ENCODE measurements at regions not wholly inside any gene's neighbourhood (a gene's known extent, or its start where the extent isn't known, plus 50 kb on each side); places are given as distances from the start of the nearest gene placed in this dataset.

DNA sequence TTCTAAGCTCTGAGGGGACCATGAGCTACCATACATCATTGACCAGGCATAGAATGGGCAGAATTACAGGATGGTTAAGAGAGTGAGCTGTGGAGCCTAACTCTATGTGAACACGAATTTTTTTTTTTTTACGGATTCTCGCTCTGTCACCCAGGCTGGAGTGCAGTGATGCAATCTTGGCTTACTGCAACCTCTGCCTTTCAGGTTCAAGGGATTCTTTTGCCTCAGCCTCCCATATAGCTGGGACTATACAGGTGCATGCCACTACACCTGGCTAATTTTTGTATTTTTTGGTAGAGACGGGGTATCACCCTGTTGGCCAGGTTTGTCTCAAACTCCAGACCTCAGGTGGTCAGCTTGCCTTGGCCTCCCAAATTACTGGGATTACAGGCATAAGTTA lies 72.8 kb upstream of the PCAT7 start:
- TF ChIP-seq CREB1 (IDR thresholded peaks at IDR 0.05; ENCODE audit: low read depth) (no peak), TAF1 (IDR thresholded peaks at IDR 0.05; ENCODE audit: low read depth) (no peak), TCF12 (IDR thresholded peaks at IDR 0.05; ENCODE audit: low read depth) (no peak), FOXM1 (IDR thresholded peaks at IDR 0.05; ENCODE audit: borderline replicate concordance, low read depth) (no peak), RAD21 (IDR thresholded peaks at IDR 0.05; ENCODE audit: low read depth) (no peak), EGR1 (IDR thresholded peaks at IDR 0.05) (no peak), EP300 (IDR thresholded peaks at IDR 0.05; ENCODE audit: borderline replicate concordance) (no peak), CEBPB (IDR thresholded peaks at IDR 0.05) (no peak), TEAD4 (IDR thresholded peaks at IDR 0.05) (no peak), YY1 (IDR thresholded peaks at IDR 0.05; ENCODE audit: low read depth) (no peak), NFIC (IDR thresholded peaks at IDR 0.05) (no peak), ZBTB7A (IDR thresholded peaks at IDR 0.05; ENCODE audit: low read depth) (no peak)
- TF ChIP-seq, protein P1, sequence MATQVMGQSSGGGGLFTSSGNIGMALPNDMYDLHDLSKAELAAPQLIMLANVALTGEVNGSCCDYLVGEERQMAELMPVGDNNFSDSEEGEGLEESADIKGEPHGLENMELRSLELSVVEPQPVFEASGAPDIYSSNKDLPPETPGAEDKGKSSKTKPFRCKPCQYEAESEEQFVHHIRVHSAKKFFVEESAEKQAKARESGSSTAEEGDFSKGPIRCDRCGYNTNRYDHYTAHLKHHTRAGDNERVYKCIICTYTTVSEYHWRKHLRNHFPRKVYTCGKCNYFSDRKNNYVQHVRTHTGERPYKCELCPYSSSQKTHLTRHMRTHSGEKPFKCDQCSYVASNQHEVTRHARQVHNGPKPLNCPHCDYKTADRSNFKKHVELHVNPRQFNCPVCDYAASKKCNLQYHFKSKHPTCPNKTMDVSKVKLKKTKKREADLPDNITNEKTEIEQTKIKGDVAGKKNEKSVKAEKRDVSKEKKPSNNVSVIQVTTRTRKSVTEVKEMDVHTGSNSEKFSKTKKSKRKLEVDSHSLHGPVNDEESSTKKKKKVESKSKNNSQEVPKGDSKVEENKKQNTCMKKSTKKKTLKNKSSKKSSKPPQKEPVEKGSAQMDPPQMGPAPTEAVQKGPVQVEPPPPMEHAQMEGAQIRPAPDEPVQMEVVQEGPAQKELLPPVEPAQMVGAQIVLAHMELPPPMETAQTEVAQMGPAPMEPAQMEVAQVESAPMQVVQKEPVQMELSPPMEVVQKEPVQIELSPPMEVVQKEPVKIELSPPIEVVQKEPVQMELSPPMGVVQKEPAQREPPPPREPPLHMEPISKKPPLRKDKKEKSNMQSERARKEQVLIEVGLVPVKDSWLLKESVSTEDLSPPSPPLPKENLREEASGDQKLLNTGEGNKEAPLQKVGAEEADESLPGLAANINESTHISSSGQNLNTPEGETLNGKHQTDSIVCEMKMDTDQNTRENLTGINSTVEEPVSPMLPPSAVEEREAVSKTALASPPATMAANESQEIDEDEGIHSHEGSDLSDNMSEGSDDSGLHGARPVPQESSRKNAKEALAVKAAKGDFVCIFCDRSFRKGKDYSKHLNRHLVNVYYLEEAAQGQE (IDR thresholded peaks at IDR 0.05; ENCODE audit: low read depth), result no peak
- TF ChIP-seq, protein P2, sequence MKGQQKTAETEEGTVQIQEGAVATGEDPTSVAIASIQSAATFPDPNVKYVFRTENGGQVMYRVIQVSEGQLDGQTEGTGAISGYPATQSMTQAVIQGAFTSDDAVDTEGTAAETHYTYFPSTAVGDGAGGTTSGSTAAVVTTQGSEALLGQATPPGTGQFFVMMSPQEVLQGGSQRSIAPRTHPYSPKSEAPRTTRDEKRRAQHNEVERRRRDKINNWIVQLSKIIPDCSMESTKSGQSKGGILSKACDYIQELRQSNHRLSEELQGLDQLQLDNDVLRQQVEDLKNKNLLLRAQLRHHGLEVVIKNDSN (IDR thresholded peaks at IDR 0.05), result no peak
- TF ChIP-seq, protein P3, sequence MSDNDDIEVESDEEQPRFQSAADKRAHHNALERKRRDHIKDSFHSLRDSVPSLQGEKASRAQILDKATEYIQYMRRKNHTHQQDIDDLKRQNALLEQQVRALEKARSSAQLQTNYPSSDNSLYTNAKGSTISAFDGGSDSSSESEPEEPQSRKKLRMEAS (IDR thresholded peaks at IDR 0.05), result no peak

DNA sequence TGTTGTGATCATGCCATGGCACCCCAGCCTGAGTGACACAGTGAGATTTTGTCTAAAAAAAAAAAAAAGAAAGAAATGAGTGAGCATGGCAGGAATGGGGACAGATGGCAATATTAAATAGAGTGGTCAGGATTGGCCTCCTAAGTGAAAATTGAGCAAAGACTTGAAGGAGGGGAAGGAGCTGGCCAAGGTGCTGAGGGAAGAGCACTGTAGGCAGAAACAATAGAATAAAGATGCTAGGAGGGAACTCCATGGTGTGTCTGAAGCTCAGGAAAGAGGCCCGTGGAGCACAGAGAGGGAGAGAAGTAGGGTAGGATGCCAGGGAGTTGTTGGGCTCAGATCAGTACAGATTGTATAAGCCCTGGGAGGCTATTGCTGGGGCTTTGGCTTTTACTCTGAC lies 64.4 kb upstream of the PCAT7 start:
- no peak for TF ChIP-seq ZBTB7A (IDR thresholded peaks at IDR 0.05; ENCODE audit: low read depth)
- TF ChIP-seq, protein P1 (IDR thresholded peaks at IDR 0.05; ENCODE audit: low read depth), result peak; percentile 88

DNA sequence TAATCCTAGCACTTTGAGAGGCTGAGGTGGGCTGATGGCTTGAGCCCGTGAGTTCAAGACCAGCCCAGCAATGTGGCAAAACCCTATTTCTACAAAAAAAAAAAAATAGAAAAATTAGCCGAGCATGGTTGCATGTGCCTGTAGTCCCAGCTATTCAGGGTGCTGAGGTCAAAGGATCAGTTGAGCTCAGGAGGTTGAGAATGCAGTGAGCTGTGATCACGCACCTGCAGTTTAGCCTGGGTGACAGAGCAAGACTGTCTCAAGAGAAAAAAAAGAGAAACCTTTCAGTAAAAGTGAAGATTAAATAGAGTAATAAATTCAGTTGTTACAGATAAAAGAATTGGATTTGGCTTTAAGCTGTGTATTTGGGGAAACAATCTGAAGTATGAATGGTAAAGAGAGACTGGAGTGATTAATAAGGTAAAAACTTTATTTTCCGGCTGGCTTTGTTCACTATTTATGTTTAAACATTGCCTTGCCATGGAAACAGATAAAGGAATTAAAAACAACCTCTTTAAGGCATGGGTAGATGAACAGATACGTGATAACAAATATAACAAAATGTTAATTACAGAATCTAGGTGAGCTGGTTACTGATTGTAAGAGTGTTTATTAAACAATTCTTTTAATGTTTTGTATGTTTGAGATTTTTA lies 56.0 kb upstream of the PCAT7 start:
- no peak for TF ChIP-seq TAF1 (IDR thresholded peaks at IDR 0.05; ENCODE audit: low read depth)
- no peak for TF ChIP-seq EGR1 (IDR thresholded peaks at IDR 0.05)
- no peak for TF ChIP-seq ZBTB7A (IDR thresholded peaks at IDR 0.05; ENCODE audit: low read depth)
- no peak for TF ChIP-seq TEAD4 (IDR thresholded peaks at IDR 0.05)
- TF ChIP-seq, protein P2 (IDR thresholded peaks at IDR 0.05), result no peak

DNA sequence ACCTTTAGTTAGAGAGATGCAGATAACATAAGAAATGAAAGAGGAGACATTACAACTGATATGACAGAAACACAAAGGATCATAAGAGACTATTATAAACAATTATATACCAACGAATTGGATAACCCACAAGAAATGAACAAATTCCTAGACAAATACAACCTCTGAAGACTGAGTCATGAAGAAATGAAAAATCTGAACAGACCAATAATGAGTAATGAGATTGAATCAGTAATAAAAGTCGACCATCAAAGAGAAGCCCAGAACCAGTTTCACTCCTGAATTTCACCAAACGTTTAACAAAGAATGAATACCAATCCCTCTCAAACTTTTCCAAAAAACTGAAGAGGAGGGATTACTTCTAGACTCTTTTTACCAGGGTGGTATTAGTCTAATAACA lies 50.5 kb upstream of the PCAT7 start:
- TF ChIP-seq TCF12 (IDR thresholded peaks at IDR 0.05; ENCODE audit: low read depth), result no peak
- no peak for TF ChIP-seq EP300 (IDR thresholded peaks at IDR 0.05; ENCODE audit: borderline replicate concordance)
- TF ChIP-seq NFIC (IDR thresholded peaks at IDR 0.05), result no peak
- TF ChIP-seq, protein P3 (IDR thresholded peaks at IDR 0.05), result no peak
- TF ChIP-seq TEAD4 (IDR thresholded peaks at IDR 0.05), result no peak
- no peak for TF ChIP-seq ZBTB7A (IDR thresholded peaks at IDR 0.05; ENCODE audit: low read depth)
- TF ChIP-seq, protein P2 (IDR thresholded peaks at IDR 0.05), result no peak
- TF ChIP-seq CREB1 (IDR thresholded peaks at IDR 0.05; ENCODE audit: low read depth), result no peak
- no peak for TF ChIP-seq TAF1 (IDR thresholded peaks at IDR 0.05; ENCODE audit: low read depth)
- no peak for TF ChIP-seq RAD21 (IDR thresholded peaks at IDR 0.05; ENCODE audit: low read depth)
- no peak for TF ChIP-seq FOXM1 (IDR thresholded peaks at IDR 0.05; ENCODE audit: borderline replicate concordance, low read depth)
- TF ChIP-seq, protein P1 (IDR thresholded peaks at IDR 0.05; ENCODE audit: low read depth), result no peak
- TF ChIP-seq YY1 (IDR thresholded peaks at IDR 0.05; ENCODE audit: low read depth), result no peak
- TF ChIP-seq EGR1 (IDR thresholded peaks at IDR 0.05), result no peak
- TF ChIP-seq CEBPB (IDR thresholded peaks at IDR 0.05), result no peak
